GM12872 (cell line): ENCODE measurements at regions not wholly inside any gene's neighbourhood (a gene's known extent, or its start where the extent isn't known, plus 50 kb on each side); places are given as distances from the start of the nearest gene placed in this dataset.

Experiments
- CTCF ChIP-seq: IDR thresholded peaks from 3 replicates; pipeline ENCODE4 v1.5.1; 2011; ENCODE audit warnings: low read depth, mild to moderate bottlenecking, low read length, moderate library complexity; ENCODE audit not compliant: insufficient read depth

- TF ChIP-seq CTCF, result no peak
Measured at GRCh38 chr11:119515771-119516400, 92.9 kb upstream of the THY1 start.

- TF ChIP-seq CTCF, result no peak
Measured at GRCh38 chr11:119513806-119514170, 90.8 kb upstream of the THY1 start.

- no peak for TF ChIP-seq CTCF
Measured at GRCh38 chr11:119513131-119513805, 90.3 kb upstream of the THY1 start.

GRCh38 chr11:119512369-119512768 is 89.4 kb upstream of the THY1 start:
- no peak for TF ChIP-seq CTCF

GRCh38 chr11:119511614-119512306 is 88.8 kb upstream of the THY1 start:
- TF ChIP-seq CTCF, result no peak

GRCh38 chr11:119509969-119510401 is 87.0 kb upstream of the THY1 start:
- TF ChIP-seq CTCF, result no peak

- TF ChIP-seq CTCF, result no peak
Measured at GRCh38 chr11:119509282-119509841, 86.4 kb upstream of the THY1 start.
